Stimulated activated CD8-positive, alpha-beta memory T cell treated with anti-CD3 and anti-CD28 coated beads, Interleukin-7, amount 100 ng/mL, for 4 hours (primary cell): ENCODE measurements at regions not wholly inside any gene's neighbourhood (a gene's known extent, or its start where the extent isn't known, plus 50 kb on each side); places are given as distances from the start of the nearest gene placed in this dataset.

Source experiments
- DNase-seq, 2 donors: peaks; one replicate each; pipeline ENCODE4 v3.0.0-alpha.2; 2020; ENCODE audit warnings: low read depth in 2 of 2

- DNase-seq = no peak
These were observed 366.0 kb upstream of the ZNF507 start for GRCh38 chr19:31979362-31979761.

GRCh38 chr19:31979949-31980670 lies 365.3 kb upstream of the ZNF507 start:
- DNase-seq = no peak

- DNase-seq = no peak
These were observed 364.6 kb upstream of the ZNF507 start for GRCh38 chr19:31980796-31981195.

GRCh38 chr19:31981545-31981944 lies 363.9 kb upstream of the ZNF507 start:
- DNase-seq = no peak

- DNase-seq = no peak
These were observed 361.8 kb upstream of the ZNF507 start for GRCh38 chr19:31983647-31984046.

- DNase-seq = no peak
These were observed 360.3 kb upstream of the ZNF507 start for GRCh38 chr19:31985001-31985605.

GRCh38 chr19:31986951-31987350 lies 358.5 kb upstream of the ZNF507 start:
- DNase-seq = no peak

GRCh38 chr19:31988256-31988655 lies 357.2 kb upstream of the ZNF507 start:
- no peak for DNase-seq

GRCh38 chr19:31991984-31992655 lies 353.3 kb upstream of the ZNF507 start:
- DNase-seq = no peak

- no peak for DNase-seq
These were observed 352.7 kb upstream of the ZNF507 start for GRCh38 chr19:31992750-31993149.

- no peak for DNase-seq
These were observed 349.9 kb upstream of the ZNF507 start for GRCh38 chr19:31995546-31995945.

- no peak for DNase-seq
These were observed 335.3 kb upstream of the ZNF507 start for GRCh38 chr19:32010071-32010470.

- no peak for DNase-seq
These were observed 333.2 kb upstream of the ZNF507 start for GRCh38 chr19:32012206-32012605.

- DNase-seq = no peak
These were observed 332.4 kb upstream of the ZNF507 start for GRCh38 chr19:32012886-32013631.

GRCh38 chr19:32017176-32017953 lies 328.0 kb upstream of the ZNF507 start:
- no peak for DNase-seq

- no peak for DNase-seq
These were observed 327.4 kb upstream of the ZNF507 start for GRCh38 chr19:32018014-32018413.

- DNase-seq = no peak
These were observed 324.9 kb upstream of the ZNF507 start for GRCh38 chr19:32020538-32020937.

- no peak for DNase-seq
These were observed 323.3 kb upstream of the ZNF507 start for GRCh38 chr19:32022044-32022640.

GRCh38 chr19:32022731-32023563 lies 322.5 kb upstream of the ZNF507 start:
- no peak for DNase-seq

GRCh38 chr19:32023564-32023832 lies 321.9 kb upstream of the ZNF507 start:
- no peak for DNase-seq

GRCh38 chr19:32029235-32029634 lies 316.2 kb upstream of the ZNF507 start:
- no peak for DNase-seq
